Urinary bladder (tissue), 3 donors: ENCODE measurements at regions not wholly inside any gene's neighbourhood (a gene's known extent, or its start where the extent isn't known, plus 50 kb on each side); places are given as distances from the start of the nearest gene placed in this dataset.

Source experiments
- DNase-seq: peaks from one replicate; pipeline ENCODE4 v3.0.0-alpha.2; 2015; ENCODE audit errors: extremely low spot score
- H3K27ac ChIP-seq: one replicate; pipeline ENCODE4 v1.5.1; 2013; ENCODE audit warnings: low read depth, mild to moderate bottlenecking, moderate library complexity
- H3K36me3 ChIP-seq: one replicate; pipeline ENCODE4 v1.6.1; 2013; ENCODE audit warnings: mild to moderate bottlenecking, moderate library complexity; ENCODE audit not compliant: insufficient read depth
- H3K4me1 ChIP-seq: one replicate; pipeline ENCODE4 v1.6.1; 2013; ENCODE audit warnings: mild to moderate bottlenecking, moderate library complexity; ENCODE audit not compliant: insufficient read depth
- H3K4me3 ChIP-seq: one replicate; pipeline ENCODE4 v1.5.1; 2013; ENCODE audit warnings: low read depth, low read length
- WGBS: extraction: QIAGEN DNeasy Blood & Tissue Kit; methylation state at CpG from one replicate; pipeline ENCODE4 v1.1.7; 2013; 5-methylcytosine and 5-hydroxymethylcytosine counted together
- donor health status: healthy with polysubstance abuse.
- donor health status: healthy.

DNA sequence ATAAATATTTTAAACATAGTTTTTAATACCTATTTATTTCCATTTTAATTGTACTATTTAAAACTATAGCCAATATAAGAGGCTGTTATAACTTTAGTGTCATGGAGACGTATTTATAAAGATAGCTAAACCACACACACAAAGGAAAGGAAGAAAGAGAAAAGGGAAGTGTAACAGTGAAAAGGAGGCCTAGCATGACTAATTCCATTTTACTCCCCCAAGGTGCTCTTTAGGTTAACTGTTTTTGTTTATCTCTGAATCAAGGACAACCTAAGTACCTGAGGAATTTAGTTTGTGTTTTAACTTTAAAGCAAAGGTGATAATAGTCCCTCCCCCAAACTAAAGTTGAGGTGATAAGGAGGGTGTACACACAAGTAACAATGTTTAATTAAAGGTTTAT, 1188.9 kb upstream of the C9orf72 start:
- 74% methylated on average over 1 of the region's 1 CpG for WGBS

DNA sequence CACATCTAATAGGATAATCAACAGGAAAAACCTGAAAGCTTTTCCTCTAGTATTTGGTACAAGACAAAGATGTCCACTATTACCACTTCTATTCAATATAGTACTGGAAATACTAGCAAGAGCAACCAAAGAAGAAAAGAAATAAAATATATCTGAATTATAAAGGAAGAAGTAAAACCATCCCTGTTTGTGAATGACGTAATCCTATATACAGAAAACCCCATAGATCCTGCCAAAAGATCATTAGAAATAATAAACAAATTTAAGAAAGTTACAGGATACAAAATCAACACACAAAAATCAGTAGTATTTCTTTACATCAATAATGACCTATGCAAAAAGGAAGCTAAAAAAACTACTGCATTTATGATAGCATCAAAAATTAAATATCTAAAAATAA, 1191.3 kb upstream of the C9orf72 start:
- WGBS = 76% methylated on average over 1 of the region's 1 CpG
- no peaks in the 10 kb centered on the region for H3K4me1 ChIP-seq
- H3K36me3 ChIP-seq = no peaks in the 10 kb centered on the region
- no peak for DNase-seq
- no peak overlapping the region for H3K27ac ChIP-seq
- H3K4me3 ChIP-seq = no peak overlapping the region

More for the DNA sequence above, 1188.9 kb upstream of the C9orf72 start:
- Histone ChIP-seq H3K27ac (no peak overlapping the region), H3K4me1 (no peaks in the 10 kb centered on the region), H3K36me3 (no peaks in the 10 kb centered on the region), H3K4me3 (no peak overlapping the region)
- DNase-seq = no peak

DNA sequence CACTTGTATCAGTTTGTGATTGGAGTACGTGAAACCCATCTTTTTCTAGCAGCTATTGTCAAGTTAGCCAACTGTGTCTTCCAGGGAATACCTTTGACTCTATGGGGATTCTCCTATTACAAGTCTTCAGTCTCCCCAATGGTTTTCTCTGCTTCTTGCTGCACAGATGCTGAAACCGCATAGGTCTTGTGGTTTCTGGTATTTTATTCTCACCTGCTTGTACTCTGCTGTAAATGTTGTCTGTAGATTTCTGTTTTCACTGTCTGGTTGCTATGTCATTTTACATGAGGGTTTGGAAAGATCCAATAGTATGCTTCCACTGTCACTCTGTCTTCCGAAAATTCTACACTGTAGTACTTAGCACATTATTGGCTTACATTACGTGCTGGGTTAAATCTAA, 1196.9 kb upstream of the C9orf72 start:
- no peak overlapping the region for H3K4me3 ChIP-seq
- no peak overlapping the region for H3K27ac ChIP-seq
- WGBS = 93% methylated on average over 4 of the region's 4 CpGs
- no peaks in the 10 kb centered on the region for H3K36me3 ChIP-seq
- no peak for DNase-seq
- H3K4me1 ChIP-seq = no peaks in the 10 kb centered on the region

DNA sequence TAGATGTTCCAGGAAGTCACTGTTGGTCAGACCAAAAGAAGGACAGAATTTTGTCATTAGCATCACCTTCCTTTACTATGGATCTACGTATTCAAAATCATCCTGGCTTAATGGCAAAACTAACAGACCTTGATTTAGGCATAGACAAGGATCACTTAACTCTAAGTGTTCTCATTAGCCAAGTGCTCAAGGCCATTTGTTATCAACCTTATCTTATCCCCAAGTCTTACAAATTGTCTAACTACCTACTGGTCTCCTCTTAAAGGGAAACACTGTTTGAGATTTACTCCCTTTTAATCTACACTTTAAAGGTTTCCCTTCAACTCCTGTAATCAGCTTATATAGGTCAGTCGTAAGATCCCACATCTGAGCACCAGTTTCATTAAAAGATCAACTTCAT, 1197.5 kb upstream of the C9orf72 start:
- Histone ChIP-seq H3K27ac (no peak overlapping the region), H3K36me3 (no peaks in the 10 kb centered on the region), H3K4me3 (no peak overlapping the region), H3K4me1 (no peaks in the 10 kb centered on the region)
- DNase-seq = no peak
- WGBS = 83% methylated on average over 2 of the region's 2 CpGs

DNA sequence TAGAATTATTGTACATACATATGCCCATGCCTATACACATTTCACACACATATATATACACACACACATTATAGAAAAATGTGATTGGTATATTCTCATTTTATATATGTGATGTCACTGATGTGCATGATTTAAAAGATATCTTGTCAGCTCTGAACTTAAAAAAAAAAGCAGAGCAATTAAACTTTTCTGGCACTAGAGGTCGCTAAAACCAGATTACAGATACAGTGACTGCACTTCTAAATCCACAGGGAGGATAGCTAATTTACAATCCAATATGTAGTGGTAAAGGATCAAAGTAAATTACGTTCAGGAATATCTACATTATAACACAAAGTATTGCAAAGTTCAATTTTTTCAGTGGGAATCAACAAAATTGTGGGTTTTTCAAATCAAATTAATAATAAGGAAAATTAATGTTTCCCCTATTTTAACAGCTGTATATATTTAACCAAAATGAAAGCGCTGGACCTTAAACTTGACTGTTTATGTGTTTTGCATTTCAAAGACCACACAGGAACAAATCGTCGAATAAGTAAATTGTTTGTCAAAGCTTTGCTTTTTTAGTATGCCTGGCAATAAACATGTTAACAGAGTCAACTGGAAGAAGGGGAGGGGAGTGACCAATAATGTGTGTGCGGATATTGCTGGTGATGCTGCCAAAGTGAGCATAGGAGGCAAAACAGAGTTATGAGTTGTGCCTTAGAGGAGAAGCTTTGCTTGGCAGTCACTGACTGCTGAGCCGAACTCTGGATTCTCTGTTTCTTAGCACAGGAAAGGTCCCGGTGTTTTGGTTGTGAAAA, 1201.4 kb upstream of the C9orf72 start:
- no peak overlapping the region for H3K4me3 ChIP-seq
- no peaks in the 10 kb centered on the region for H3K36me3 ChIP-seq
- 35% methylated on average over 8 of the region's 8 CpGs for WGBS
- no peak for DNase-seq
- H3K27ac ChIP-seq = no peak overlapping the region
- no peaks in the 10 kb centered on the region for H3K4me1 ChIP-seq

DNA sequence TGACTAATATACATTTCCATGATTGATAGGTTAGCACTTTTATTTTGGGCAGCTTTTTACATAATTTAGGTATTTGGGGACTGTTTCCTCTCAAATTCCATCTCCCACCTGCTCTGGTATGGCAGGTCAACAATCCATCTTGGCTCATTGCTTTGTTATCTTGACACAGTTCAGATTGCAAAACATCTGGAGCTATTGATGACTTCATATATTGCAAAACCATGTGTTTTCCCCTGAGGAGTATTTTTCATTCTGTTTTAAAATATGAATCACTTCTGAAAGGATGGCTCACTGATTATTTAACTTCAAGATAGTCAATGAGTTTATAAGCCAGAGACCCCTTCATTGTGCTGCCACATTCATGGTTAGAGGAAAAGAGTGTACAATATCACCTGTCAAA, 1206.0 kb upstream of the C9orf72 start:
- no peak overlapping the region for H3K4me3 ChIP-seq
- no peak overlapping the region for H3K27ac ChIP-seq
- H3K4me1 ChIP-seq = no peaks in the 10 kb centered on the region
- no peak for DNase-seq
- H3K36me3 ChIP-seq = no peaks in the 10 kb centered on the region

DNA sequence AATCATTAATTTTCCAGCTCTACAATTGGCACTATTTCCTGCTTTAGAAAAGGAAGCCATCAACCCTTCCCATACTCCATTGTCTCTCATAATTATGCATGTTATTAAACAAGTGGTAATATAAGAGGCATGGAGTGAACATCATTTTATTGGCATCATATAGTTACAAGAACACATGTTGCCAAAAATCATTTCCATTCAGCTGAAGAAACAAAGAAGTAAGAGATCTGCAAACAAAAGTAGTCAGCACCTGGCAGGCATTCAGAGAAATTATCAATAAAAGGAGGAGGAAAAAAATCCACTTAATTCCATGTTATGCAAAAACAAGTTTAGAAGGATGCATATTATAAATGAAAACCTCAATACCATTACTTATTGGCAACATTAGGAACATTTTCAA, 1208.2 kb upstream of the C9orf72 start:
- no peaks in the 10 kb centered on the region for H3K36me3 ChIP-seq
- DNase-seq = no peak

DNA sequence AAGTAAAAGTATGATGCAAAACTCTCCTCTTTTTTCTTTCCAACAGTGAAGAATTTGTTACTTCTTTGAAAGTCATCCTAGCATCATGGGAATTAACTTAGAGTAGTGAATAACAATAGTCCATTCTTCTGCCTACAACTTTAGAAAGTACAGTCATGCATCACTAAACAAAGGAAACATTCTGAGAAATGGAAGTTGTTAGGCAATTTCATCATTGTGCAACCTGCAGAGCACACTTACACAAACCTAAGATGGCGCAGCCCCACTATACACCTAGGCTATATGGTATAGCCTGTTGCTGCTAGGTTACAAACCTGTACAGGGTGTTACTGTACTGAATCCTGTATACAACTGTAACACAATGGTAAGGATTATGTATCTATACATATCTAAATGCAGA, 1209.3 kb upstream of the C9orf72 start:
- 96% methylated on average over 1 of the region's 1 CpG for WGBS
- Histone ChIP-seq H3K4me3 (no peak overlapping the region), H3K36me3 (no peaks in the 10 kb centered on the region), H3K27ac (no peak overlapping the region), H3K4me1 (no peaks in the 10 kb centered on the region)
- no peak for DNase-seq

More for the DNA sequence above, 1208.2 kb upstream of the C9orf72 start:
- H3K4me3 ChIP-seq = no peak overlapping the region
- no peaks in the 10 kb centered on the region for H3K4me1 ChIP-seq
- no peak overlapping the region for H3K27ac ChIP-seq

DNA sequence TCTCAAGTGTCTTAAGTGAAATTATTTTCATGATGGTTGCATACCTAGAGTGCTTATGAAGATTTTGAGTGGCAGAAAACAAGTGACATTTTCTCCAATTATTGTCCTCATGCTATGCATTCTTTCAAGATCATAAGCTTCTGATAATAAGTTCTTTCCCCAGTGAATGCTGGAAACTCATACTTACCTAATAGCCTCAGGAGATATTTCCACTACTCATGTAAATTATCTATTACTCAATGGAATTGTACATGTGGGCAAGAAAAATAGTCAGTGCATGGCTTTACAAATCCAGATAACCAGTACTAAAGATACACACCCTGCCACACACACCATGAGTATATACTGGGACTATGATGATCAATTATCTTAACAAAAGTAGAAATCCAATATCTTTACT, 1219.4 kb upstream of the C9orf72 start:
- no peak overlapping the region for H3K27ac ChIP-seq
- DNase-seq = no peak
- H3K4me3 ChIP-seq = no peak overlapping the region
- no peaks in the 10 kb centered on the region for H3K4me1 ChIP-seq
- H3K36me3 ChIP-seq = no peaks in the 10 kb centered on the region

DNA sequence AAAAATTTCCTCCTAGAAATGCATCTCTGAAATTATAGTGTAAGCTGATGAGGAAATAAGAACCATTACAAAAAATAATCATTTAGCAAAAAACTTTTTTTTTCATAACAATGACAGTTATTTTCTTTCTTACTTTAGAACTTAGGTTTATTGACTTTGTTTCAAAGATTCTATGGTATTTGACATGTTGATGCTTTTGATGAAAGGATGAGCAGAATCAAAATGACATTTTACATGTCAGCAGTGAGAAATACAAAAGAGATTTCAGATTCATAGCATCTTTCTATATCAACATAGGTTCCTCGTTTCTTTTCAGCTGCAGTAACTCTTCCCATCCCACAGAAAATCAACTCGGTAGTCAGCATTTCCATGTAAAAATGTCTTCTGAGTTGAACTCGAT, 1226.6 kb upstream of the C9orf72 start:
- no peak for DNase-seq
- Histone ChIP-seq H3K27ac (no peak overlapping the region), H3K4me1 (no peaks in the 10 kb centered on the region), H3K4me3 (no peak overlapping the region), H3K36me3 (no peaks in the 10 kb centered on the region)
- WGBS = 68% methylated on average over 3 of the region's 3 CpGs

DNA sequence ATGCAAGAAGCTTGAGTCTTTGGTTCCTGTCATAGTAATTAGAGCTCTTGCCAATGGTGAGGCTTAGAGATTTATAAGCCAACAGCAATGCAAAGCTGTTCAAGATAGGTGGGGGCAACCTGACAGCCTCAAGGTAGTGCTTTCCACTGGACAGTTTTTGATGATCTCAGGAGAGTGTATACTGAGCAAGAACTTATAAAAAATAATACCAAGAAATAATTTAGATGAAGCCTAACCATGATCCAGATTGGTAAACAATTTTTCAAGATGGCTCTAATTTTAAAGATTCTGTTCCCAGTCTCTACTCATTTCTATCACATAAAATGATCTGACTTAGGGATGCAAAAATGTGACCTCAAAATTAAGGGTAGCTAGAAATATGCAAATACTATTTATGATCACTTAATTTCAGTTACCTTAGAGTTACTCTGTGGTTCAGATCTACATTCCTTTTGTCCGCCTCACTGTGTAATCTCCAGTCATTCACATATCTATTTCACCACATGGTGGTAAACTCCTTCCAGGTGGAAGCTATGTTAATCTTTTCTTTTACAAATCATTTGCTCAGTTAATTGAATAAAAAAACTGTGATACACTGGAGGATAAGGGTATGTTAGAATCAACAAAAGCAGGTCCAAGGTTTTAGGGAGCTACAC, 1228.0 kb upstream of the C9orf72 start:
- 96% methylated on average over 1 of the region's 1 CpG for WGBS
- H3K4me3 ChIP-seq = no peak overlapping the region
- no peak for DNase-seq
- H3K4me1 ChIP-seq = no peaks in the 10 kb centered on the region
- no peak overlapping the region for H3K27ac ChIP-seq
- H3K36me3 ChIP-seq = no peaks in the 10 kb centered on the region

DNA sequence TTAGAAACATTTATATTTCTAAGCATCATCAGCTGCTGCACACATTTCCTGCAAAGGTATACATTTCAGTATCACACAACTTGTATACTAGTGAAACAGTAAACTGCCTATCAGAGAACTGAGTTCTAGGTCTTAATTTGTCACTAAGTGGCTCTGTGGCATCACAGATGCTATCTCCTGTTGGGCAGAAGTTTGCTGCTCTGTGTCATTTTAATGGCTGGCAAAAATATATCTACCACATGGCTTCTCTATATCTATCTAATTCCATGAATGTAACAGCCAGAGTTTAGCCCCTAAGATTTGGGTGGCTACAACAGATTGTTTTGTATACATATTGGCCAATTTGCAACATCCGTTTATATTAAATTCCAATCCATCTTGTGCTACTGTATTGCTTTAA, 1231.9 kb upstream of the C9orf72 start:
- Histone ChIP-seq H3K4me1 (no peaks in the 10 kb centered on the region), H3K27ac (no peak overlapping the region), H3K4me3 (no peak overlapping the region), H3K36me3 (no peaks in the 10 kb centered on the region)
- 71% methylated on average over 1 of the region's 1 CpG for WGBS
- no peak for DNase-seq

DNA sequence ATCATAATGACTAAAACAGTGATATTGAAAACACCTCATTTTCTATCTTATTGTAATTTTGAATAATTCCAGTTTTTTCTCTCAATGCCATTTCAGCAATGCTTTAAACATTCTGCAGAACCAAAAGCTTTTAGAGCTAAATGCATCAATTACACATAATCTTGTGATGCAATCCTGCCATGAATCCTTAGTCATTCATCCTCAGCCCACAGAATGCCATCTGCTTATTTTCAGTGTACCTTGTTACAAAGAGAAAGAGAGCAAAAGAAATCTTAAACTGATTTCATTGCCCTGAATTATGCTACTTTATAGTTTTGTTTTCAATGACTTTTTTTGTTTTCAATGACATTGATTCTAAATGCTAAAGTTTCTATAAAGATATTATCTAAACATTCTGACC, 1234.8 kb upstream of the C9orf72 start:
- Histone ChIP-seq H3K36me3 (no peaks in the 10 kb centered on the region), H3K4me3 (no peak overlapping the region), H3K4me1 (no peaks in the 10 kb centered on the region), H3K27ac (no peak overlapping the region)
- DNase-seq = peak; percentile 20

DNA sequence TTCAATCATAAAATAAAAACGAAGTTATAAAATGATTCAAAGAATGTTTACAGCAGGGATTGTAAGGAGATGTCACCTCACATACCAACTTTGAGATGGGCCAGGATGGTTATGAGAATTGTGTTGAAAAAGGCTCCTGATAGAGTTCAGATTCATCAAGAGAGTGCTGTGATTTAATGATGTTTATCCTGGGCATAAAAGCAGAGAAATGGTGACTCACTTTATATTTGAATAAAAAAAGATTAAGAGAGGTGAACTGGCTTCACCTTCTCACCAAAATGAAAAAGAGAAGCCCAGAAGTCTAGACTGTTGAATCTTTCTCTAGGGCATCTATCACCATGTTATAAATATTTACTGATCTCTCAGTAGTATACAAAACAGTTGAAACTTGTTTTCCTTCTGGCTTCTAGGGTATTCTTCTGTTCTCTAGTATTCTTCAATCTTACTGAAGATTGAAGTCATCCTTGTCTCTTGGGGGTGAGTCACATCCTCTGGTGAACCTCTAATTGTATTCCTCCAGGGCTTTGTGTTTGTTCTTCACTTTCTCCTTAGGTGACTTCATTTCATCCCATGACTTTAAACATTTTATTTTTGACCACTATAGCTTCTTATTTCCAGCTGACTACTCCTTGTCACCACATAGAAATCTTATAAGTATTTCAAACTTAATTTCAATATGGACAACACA, 1237.3 kb upstream of the C9orf72 start:
- no peak for DNase-seq
- H3K4me1 ChIP-seq = no peaks in the 10 kb centered on the region
- no peaks in the 10 kb centered on the region for H3K36me3 ChIP-seq
- 31% methylated on average over 1 of the region's 1 CpG for WGBS
- no peak overlapping the region for H3K4me3 ChIP-seq
- no peak overlapping the region for H3K27ac ChIP-seq
